GM21381 (cell line): ENCODE measurements at regions not wholly inside any gene's neighbourhood (a gene's known extent, or its start where the extent isn't known, plus 50 kb on each side); places are given as distances from the start of the nearest gene placed in this dataset.

Source experiments
- ATAC-seq: cut with Tn5 transposase; IDR thresholded peaks from one replicate; pipeline ENCODE4 v1.9.1; 2021; ENCODE audit warnings: mild to moderate bottlenecking, moderate library complexity; ENCODE audit not compliant: unreplicated experiment

DNA sequence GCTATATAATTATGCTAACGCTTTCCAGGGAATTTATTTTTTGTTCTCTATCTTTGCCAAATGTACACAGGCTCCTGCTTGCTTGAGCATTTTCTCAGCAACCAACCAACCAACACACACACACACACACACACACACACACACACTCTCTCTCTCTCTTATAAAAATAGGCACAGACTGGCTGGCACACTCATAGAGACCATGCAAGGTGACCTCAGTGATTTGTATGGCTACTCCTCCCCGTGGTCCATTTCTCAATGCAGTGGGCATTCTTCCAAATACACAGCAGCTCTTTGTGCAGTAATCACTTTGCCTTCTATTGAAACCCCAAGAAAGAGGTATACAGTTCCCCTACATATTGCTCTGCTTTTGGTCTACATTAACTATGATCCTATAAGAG, 416.0 kb downstream of the MAN2A1 start:
- ATAC-seq = no peak

- no peak for ATAC-seq
These were observed 417.0 kb downstream of the MAN2A1 start for GRCh38 chr5:110106750-110107149.

DNA sequence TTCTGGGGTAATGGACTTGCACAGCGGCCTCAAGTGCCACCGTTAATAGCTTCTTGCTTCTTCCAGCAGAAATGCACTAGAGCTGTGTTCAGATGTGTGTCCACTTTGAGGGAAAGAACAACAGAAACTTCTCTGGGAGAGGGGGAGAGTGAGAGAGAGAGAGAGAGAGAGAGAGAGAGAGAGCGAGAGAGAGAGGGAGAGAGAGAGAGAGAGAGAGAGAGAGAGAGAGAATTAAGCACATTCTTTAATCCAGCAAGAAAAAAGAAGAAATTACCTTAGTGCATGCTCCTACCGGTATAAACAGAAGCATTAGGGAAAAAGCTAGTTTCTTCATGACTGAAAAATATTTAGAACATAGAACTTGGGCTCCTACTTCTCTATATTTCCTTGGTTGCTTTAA, 418.8 kb downstream of the MAN2A1 start:
- ATAC-seq = no peak

DNA sequence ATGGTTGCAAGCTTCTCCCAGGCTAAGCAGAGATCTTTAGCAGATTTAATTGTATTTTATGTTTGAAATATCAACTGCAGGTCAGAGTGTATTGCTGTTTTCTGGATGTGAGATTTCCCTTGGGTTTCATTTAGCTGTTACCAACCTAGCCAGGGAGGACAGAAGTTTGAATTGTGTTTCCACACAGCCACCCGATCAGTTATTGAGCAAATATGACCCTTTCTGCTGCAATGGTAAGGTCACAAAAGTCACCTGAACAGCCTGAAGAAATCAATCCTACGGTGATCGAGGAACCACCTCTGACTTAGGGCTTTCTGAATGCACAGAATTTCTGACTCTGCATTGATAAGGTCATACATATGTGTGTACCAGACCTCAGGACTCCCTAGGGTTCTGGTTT, 419.9 kb downstream of the MAN2A1 start:
- ATAC-seq = no peak

DNA sequence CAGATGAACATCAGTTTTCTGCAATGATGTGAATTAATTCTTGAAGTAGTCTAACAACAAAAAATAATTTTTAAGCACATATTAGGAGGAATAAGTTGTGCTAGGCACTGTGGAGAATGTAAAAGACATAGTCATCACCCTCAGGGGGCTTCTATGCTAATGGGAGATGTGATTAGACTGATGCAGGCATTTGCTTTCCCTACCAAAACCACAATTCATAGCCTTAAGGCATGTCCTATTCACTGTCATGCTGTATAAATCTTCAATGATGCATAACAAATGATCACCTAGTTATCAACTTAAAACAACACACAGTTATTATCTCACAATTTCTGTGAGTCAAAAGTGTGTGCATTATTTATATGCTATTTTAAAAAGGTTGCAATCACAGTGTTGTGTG, 422.6 kb downstream of the MAN2A1 start:
- ATAC-seq = no peak

DNA sequence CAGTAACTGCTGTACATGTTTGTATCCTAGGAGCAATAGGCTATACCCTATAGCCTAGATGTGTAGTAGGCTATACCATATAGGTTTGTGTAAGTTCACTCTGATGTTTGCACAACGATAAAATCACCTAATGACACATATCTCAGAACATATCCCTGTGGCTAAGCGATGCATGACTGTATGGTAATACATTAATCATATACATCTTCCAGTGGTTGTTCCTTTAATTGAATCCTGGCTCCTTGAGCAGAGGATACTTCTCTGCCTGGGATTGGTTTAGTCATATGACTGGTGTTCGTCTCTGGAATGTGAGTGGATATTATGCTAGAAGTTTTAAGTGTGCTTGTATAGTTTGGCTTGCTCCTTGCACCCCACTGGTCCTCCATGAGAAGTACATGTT, 425.8 kb downstream of the MAN2A1 start:
- ATAC-seq = no peak

DNA sequence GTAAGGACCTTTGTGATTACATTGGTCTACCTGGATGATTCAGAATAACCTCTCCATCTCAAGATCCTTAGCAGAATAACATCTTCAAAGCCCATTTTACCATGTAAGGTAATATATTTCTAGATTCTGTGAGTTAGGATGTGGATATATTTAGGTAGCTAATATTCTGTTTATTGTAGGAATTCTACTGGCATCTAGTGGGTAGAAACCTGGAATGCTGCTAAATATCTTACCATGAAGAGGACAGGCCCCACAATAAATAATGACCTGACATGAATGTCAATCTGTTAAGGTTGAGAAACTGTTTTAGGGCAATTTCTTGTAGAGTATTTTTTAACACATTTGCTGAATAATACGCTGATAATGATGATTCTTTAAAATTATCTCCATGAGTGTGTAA, 426.8 kb downstream of the MAN2A1 start:
- no peak for ATAC-seq

DNA sequence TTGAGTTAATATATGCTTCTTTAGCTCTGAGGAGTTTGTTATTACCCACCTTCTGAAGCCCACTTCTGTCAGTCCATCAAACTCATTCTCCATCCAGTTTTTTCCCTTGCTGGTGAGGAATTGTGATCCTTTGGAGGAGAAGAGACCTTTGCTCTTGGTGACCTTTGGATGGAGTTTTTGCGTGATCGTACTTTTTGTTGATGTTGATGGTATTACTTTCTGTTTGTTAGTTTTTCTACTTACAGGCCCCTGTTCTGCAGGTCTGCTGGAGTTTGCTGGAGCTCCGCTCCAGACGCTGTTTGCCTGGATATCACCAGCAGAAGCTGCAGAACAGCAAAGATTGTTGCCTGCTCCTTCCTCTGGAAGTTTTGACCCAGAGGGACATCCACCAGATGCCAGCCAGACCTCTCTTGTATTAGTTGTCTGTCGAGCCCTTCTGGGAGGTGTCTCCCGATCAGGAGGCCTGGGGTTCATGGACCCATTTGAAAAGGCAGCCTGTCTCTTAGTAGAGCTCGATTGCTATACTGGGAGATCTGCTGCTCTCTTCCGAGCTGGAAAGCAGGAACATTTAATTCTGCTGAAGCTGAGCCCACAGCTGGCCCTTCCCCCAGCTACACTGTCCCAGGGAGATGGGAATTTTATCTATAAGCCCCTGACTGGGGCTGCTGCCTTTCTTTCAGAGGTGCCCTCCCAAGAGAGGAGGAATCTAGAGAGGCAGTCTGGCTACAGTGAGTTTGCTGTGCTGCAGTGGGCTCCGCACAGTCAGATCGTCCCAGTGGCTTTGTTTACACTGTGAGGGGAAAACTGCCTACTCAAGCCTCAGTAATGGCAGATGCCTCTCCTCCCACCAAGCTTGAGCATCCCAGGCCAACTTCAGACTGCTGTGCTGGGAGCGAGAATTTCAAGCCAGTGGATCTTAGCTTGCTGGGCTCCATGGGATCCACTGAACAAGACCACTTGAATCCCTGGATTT, 445.5 kb downstream of the MAN2A1 start:
- ATAC-seq = no peak

DNA sequence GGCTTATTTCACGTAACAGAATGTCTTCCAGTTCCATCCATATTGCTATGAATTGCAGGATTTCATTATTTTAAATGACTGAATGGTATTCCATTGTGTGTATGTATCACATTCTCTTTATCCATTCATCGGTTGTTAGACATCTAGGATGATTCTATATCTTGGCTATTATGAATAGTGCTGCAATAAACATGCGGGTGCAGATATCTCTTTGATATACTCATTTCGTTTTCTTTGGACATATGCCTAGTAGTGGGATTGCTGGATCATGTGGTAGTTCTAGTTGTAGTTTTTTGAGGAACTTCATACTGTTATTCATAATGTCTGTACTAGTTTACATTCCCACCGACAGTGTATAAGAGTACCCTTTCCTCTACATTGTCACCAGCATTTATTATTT, 460.5 kb downstream of the MAN2A1 start:
- no peak for ATAC-seq

DNA sequence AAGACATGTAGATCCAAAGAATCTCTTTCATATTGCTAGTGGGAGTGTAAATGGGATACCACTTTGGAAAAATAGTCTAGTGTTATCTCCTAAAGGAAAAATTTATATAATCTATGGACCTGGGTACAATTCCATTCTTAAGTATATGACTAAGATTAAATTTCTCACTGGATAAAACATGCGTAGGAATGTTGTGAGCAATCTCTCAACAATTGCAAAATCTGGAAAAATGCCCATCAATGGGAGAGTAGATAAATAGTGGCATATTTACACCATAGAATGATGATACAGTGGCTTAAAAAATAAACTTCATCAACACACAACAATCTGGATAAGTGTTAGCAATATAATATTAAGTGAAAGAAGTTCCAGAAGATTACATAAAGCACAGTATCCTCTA, 469.5 kb downstream of the MAN2A1 start:
- no peak for ATAC-seq

DNA sequence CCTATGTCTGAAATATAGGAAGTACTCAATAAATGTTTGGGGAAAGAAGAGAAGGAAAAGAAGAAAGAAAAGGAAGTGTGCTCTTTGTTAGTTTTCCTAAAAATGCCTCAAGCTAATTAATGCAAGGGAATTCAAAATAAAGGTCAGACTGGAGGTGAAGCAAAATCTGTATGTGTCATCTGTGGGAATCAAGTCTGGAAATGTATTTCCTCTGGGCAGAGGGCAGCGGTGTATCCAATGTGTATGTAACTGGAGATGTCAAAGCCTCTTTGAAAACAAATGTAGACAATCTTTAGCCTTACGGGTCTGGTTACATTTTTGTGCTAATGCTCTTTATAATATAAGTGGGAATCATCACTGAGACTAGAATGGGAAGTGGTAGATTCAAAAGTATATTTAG, 471.4 kb downstream of the MAN2A1 start:
- no peak for ATAC-seq

GRCh38 chr5:110165366-110165765, 475.6 kb downstream of the MAN2A1 start:
- ATAC-seq = no peak

DNA sequence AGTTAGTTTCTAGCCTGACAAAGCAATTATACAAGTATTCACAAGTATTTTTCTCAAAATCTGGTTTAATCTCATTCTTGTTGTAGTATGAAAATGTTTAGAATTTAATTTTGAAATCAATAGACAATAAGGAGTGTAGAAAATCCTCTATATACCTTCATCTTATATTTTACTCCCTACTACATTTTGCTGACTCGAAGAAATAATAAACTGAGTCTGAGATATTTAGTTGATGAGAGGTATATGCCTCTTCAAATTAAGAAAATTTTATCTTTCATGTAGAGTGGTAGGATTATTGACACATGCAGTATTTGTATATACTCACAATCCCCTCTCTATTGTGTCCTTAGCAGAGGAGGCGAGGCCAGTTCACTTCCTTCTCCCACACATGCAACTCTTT, 477.7 kb downstream of the MAN2A1 start:
- ATAC-seq = no peak

- no peak for ATAC-seq
These were observed 479.7 kb downstream of the MAN2A1 start for GRCh38 chr5:110169461-110169860.

DNA sequence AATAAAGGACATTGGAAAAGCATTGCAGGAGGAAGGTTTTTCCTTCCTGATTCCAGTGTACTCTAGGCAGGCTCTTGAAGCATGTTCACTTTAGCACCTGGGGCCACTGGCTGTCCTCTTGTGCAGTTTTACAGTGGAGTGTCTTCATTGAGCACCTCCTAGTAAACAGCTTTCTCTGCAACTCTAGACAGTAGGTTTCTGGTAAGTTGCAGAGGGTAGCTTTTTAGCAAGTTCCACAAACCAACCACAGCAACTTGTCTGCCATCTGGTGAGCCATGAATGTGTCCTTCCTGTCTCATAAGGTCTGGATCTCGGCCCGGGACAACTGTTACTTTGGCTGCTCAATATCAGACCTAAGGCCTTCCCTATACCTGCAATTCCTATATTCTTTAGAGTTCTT, 488.0 kb downstream of the MAN2A1 start:
- no peak for ATAC-seq

- ATAC-seq = no peak
These were observed 489.6 kb downstream of the MAN2A1 start for GRCh38 chr5:110179321-110179720.

- no peak for ATAC-seq
These were observed 504.5 kb downstream of the MAN2A1 start for GRCh38 chr5:110194191-110194590.

DNA sequence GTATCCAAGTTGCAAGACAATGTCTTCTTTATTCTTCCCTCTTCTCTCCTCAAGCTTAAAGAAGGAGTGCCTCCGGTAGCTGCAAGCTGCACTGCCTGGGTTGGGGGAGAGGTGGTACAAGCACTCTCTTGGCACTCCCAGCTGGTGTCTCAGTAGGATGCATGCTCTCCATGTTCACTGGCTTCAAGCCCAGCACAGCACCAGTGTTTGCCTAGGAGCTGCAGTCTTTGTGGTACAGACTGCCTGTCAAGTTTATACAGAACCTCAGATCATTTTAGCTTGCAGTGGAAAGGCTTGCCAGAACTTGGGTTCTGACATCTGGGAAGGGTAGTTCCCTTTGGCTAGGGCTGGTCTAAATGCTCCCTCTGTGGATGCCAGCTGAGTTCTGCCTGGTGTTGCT, 505.6 kb downstream of the MAN2A1 start:
- ATAC-seq = no peak

- no peak for ATAC-seq
These were observed 512.1 kb downstream of the MAN2A1 start for GRCh38 chr5:110201791-110202190.

GRCh38 chr5:110203661-110204060, 513.9 kb downstream of the MAN2A1 start:
- no peak for ATAC-seq

DNA sequence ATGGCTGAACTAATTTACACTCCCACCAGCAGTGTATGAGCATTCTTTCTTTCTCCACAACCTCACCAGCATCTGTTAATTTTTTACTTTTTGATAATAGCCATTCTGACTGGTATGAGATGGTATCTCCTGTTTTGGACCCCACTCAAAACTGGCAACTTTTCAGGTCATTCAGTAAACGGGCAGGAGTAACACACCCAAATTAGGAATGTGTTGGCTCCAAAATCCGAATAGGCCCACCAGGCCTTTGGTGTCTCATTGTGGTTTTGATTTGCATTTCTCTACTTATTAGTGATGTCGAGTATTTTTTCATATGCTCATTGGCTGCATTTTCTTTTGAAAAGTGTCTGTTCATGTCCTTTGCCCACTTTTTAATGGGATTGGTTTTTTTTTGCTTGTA, 517.1 kb downstream of the TMEM232 start:
- no peak for ATAC-seq

DNA sequence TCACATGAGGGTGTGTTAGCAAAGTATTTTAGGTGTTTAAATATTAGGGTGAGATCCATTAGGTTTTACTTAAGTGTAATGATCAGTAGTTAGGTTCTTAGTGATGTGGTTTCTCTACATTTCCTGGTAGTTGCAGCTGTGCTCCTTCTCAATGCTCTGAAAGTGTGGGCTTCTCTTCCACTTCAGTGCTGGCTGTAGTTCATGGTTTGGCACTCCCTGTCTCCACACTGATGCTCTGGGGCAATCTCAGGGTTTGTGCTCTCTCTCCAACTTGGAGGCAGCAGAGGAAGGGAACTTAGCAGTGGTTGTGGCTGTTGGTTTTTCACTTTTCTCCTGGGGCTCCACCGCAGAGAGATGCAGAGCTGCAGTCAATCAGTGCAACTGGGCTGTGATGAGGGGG, 507.5 kb downstream of the TMEM232 start:
- ATAC-seq = no peak

DNA sequence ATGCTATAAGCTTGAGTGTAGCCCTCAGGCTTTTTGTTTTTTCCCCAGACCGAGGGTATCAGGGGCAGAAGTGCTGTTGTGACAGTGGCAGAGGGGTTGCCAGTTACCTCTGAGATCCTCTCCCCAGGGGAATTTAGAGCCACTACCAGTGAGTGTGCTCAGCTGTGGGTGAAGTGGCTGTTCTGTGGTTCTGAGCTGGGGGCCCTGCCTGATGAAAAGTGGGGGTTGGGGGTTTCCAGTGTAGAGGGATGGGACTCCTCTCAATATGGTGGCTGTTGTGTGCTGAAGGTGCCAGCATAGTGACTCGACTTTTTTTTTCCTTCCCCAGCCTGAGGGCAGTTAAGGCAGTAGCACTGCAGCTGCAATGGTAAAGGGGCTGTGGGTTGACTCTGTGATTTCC, 506.7 kb downstream of the TMEM232 start:
- ATAC-seq = no peak
